Neutrophil (primary cell): ENCODE measurements at regions not wholly inside any gene's neighbourhood (a gene's known extent, or its start where the extent isn't known, plus 50 kb on each side); places are given as distances from the start of the nearest gene placed in this dataset.

Experiments
- H3K27ac ChIP-seq: fragments of 200-600 bp; sonication (generic); 2 replicates; pipeline ENCODE4 v1.5.1; 2016; ENCODE audit warnings: mild to moderate bottlenecking, moderate library complexity
- H3K27me3 ChIP-seq: fragments of 200-600 bp; sonication (generic); 2 replicates; pipeline ENCODE4 v1.6.0; 2016; ENCODE audit warnings: mild to moderate bottlenecking
- H3K36me3 ChIP-seq: fragments of 200-600 bp; sonication (generic); 2 replicates; pipeline ENCODE4 v1.5.1; 2017
- H3K4me1 ChIP-seq, 2 experiments: fragments of 200-600 bp in 1 of 2; sonication (generic) in 1 of 2; 1 replicate in 1 of 2; 2 replicates in 1 of 2; pipeline versions ENCODE4 v1.5.1 to v1.6.1; 2013 to 2016; ENCODE audit warnings: low read depth in 1 of 2, low read length in 1 of 2, mild to moderate bottlenecking in 1 of 2, moderate library complexity in 1 of 2; ENCODE audit not compliant: control insufficient read depth in 1 of 2, insufficient read depth in 1 of 2
- H3K4me3 ChIP-seq, 2 experiments: fragments of 200-600 bp in 1 of 2; sonication (generic) in 1 of 2; 1 replicate in 1 of 2; 2 replicates in 1 of 2; pipeline ENCODE4 v1.5.1; 2013 to 2016; ENCODE audit warnings: low read depth in 1 of 2, low read length in 1 of 2, mild to moderate bottlenecking in 1 of 2, moderate library complexity in 1 of 2
- H3K9me3 ChIP-seq: fragments of 200-600 bp; sonication (generic); 2 replicates; pipeline ENCODE4 v1.5.1; 2016
- CTCF ChIP-seq: fragments of 200-600 bp; sonication (generic); IDR thresholded peaks from 2 replicates; pipeline ENCODE4 v1.5.1; 2016; ENCODE audit warnings: antibody characterized with exemption

GRCh38 chr15:62469478-62469873 lies 304.4 kb upstream of the C2CD4B start:
- Histone ChIP-seq H3K4me1 (no peaks in the 10 kb centered on the region), H3K36me3 (no peaks in the 10 kb centered on the region), H3K27ac (no peak overlapping the region), H3K9me3 (no peaks in the 10 kb centered on the region), H3K4me3 (no peak overlapping the region), H3K27me3 (no peaks in the 10 kb centered on the region)
- no peak for TF ChIP-seq CTCF

DNA sequence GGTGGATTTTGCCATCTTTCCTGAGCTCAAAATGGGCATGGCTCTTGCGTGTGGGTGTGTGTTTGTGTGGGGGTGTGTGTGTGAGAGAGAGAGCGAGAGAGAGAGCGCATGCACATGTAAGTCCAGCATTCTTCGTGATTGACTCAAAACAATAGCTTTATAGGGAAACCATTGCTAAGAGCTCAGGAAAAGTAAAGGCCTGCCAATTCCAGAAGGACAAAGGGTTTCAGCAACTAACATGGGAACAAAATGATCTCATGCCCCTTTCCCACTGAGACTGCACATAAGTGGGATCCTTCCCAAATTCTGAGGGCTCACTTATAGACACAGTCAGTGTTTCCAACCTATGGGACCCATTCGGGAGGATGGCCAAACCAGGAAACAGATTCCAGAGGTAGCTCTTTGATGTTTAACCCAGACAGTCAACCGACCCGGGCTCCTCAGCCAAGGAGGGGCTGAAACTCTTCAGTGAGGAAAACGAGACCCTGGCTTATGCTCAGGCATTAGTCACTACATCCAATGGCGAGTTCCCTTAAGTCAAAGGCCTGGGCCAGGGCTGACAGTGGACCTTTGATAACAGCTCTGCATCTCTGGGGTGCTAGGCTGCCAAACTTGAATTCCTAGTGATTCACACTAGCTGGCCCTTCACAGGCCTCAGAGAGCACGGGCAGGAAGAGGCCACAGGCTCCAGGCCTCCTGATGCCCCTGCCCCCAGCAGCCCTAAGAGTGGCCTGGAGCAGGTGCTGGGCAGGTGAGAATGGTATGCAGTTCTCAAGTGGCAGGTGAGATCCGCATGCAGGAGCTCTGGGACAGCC lies 305.0 kb upstream of the C2CD4B start:
- TF ChIP-seq CTCF = no peak
- Histone ChIP-seq H3K4me1 (no peaks in the 10 kb centered on the region), H3K9me3 (no peaks in the 10 kb centered on the region), H3K4me3 (no peak overlapping the region), H3K27me3 (no peaks in the 10 kb centered on the region), H3K27ac (no peak overlapping the region), H3K36me3 (no peaks in the 10 kb centered on the region)

DNA sequence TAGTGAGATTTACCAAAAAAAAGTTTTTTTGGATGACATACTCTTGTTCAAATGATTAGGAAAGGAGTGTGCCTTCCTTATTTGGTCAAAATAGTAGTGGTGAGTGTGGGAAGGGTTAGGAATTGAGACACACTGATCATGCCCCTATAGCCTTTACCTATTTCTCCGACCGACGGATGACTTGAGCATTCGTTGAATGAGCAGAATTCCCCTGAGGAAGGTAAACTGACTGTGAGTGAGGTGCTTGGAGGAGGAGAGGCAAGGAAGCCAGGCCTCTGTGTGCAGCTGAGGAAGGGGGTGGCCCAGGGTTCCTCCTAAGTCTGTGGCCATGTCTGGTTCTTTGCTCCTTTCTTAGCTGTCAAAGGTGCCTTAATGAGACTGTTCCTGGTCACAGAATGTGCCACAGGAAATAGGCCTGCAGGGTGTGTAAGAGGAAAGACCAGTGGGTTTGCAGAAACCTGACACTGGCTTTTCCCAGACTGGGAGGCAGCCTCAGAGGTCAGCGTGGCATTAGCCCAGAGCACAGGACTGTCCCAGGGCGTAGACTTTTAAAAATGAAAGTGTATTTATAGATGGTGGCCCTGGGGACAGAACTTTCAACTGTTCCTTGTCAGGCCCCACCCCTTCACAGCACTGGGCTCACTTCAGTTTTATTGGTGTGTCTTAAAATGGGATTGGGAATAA lies 307.7 kb upstream of the C2CD4B start:
- no peaks in the 10 kb centered on the region for H3K4me1 ChIP-seq
- no peaks in the 10 kb centered on the region for H3K27me3 ChIP-seq
- no peaks in the 10 kb centered on the region for H3K9me3 ChIP-seq
- no peak for TF ChIP-seq CTCF
- H3K27ac ChIP-seq = no peak overlapping the region
- H3K36me3 ChIP-seq = no peaks in the 10 kb centered on the region
- no peak overlapping the region for H3K4me3 ChIP-seq

GRCh38 chr15:62474021-62474770 lies 309.1 kb upstream of the C2CD4B start:
- TF ChIP-seq CTCF = no peak

GRCh38 chr15:62474771-62475124 lies 309.7 kb upstream of the C2CD4B start:
- Histone ChIP-seq H3K9me3 (no peaks in the 10 kb centered on the region), H3K27ac (no peak overlapping the region), H3K27me3 (no peaks in the 10 kb centered on the region), H3K36me3 (no peaks in the 10 kb centered on the region), H3K4me3 (no peak overlapping the region), H3K4me1 (no peaks in the 10 kb centered on the region)
- no peak for TF ChIP-seq CTCF

More at GRCh38 chr15:62474021-62474770, 309.1 kb upstream of the C2CD4B start:
- Histone ChIP-seq H3K27me3 (no peaks in the 10 kb centered on the region), H3K27ac (no peak overlapping the region), H3K9me3 (no peaks in the 10 kb centered on the region), H3K36me3 (no peaks in the 10 kb centered on the region), H3K4me3 (no peak overlapping the region), H3K4me1 (no peaks in the 10 kb centered on the region)
